ENCODE measurements at regions not wholly inside any gene's neighbourhood (a gene's known extent, or its start where the extent isn't known, plus 50 kb on each side); places are given as distances from the start of the nearest gene placed in this dataset.

DNA sequence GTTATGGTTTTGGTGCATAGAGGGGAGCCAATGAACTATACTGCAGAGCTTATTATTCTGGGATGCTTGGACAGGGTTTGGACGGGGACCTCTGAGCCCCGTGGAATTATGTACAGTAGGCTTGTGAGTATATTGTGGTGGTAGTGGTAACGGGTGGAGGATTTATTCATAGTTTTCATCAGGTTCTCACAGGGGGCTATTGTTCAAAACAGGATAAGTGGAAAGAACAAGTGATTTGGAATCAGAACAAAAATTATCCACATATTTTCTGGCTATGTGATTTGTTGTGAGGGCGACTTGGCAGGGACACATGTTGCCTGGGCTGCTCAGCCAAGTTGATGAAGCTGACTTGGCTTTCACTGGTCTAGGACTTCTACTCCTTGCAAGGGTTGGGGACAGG is 64.6 kb upstream of the ELOVL5 start:
- Histone ChIP-seq H3K4me3 (ENCODE audit: low read length) (no peak overlapping the region), H3K4me1 (ENCODE audit: control insufficient read depth, insufficient read depth, low read length) (no peaks in the 10 kb centered on the region), H3K27ac (ENCODE audit: low read length) (no peak overlapping the region), H3K9me3 (ENCODE audit: control insufficient read depth, low read length) (no peaks in the 10 kb centered on the region), H3K27me3 (ENCODE audit: control insufficient read depth, insufficient read depth) (no peaks in the 10 kb centered on the region)
- WGBS, result 90% methylated on average over 4 of the region's 4 CpGs
- ATAC-seq, result no peak
- intact Hi-C loops (cut with DNase I), result loop anchor here in 3 of 4 donors (5.0 to 10.0 kb wide), 4 partner anchors 61 to 241 kb away; no protein-coding TSS in a partner anchor
- DNase-seq, result no peak

DNA sequence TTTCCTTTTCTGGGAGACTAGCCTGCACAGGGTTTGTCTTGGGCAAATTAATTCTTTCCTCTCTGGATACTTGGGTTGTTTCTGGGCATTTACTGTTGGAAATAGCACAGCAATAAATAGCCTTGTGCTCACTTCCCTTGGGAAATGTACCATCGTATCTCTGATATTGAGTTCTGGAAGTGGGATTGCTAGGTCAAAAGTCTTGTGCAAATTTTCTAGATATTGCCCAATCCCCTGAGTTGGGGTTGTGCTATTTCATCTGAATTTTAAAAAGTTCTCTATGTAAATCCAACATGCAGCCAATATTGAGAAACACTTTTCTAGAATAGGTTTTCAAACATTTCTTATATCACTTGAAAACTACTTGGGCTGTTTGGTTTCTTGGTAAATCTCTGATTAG is 64.0 kb upstream of the ELOVL5 start:
- DNase-seq (no peak), ATAC-seq (peak in 1 of 2 donors; percentile 28)
- Histone ChIP-seq H3K27me3 (ENCODE audit: control insufficient read depth, insufficient read depth) (no peaks in the 10 kb centered on the region), H3K27ac (ENCODE audit: low read length) (no peak overlapping the region), H3K4me1 (ENCODE audit: control insufficient read depth, insufficient read depth, low read length) (no peaks in the 10 kb centered on the region), H3K9me3 (ENCODE audit: control insufficient read depth, low read length) (no peaks in the 10 kb centered on the region), H3K4me3 (ENCODE audit: low read length) (no peak overlapping the region)
- intact Hi-C loops (cut with DNase I), result loop anchor here in 3 of 4 donors (5.0 to 10.0 kb wide), 4 partner anchors 62 to 240 kb away; no protein-coding TSS in a partner anchor
- WGBS, result 26% methylated on average over 1 of the region's 1 CpG

DNA sequence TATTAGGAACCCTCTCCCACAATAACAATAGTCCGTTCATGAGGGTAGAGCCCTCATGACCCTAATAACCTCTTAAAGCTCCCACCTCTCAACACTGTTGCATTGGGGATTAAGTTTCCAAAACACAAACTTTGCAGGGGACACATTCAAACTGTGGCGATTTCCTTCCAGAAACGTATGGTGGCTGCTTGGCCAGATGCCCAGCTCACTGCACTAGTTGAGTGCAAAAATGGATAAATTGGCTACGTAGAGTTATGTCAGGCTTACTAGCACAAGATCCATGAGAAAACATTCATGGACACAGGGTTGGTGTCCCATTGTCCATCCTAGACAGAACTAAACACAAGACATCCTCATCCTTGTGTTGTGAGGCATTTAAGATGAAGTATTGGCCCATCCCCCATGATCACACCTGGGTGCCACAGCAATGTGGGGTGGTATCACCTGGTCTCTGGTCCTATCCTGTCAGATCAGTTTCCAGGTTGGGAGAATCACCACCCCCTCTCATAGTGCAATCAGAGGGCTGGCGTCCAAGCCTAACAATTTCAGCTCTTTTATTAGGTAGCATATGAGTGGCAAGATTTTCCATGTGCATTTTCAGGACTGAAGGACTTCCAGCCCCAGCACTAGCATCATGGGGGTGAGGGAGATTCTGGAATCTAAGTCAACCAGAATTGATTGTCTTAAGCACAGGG is 63.4 kb upstream of the ELOVL5 start:
- Histone ChIP-seq H3K27ac (ENCODE audit: low read length) (no peak overlapping the region), H3K4me1 (ENCODE audit: control insufficient read depth, insufficient read depth, low read length) (no peaks in the 10 kb centered on the region), H3K4me3 (ENCODE audit: low read length) (no peak overlapping the region), H3K9me3 (ENCODE audit: control insufficient read depth, low read length) (no peaks in the 10 kb centered on the region), H3K27me3 (ENCODE audit: control insufficient read depth, insufficient read depth) (no peaks in the 10 kb centered on the region)
- intact Hi-C loops (cut with DNase I), result loop anchor here in 3 of 4 donors (5.0 to 10.0 kb wide), 4 partner anchors 63 to 240 kb away; no protein-coding TSS in a partner anchor
- ATAC-seq (no peak), DNase-seq (peak in 1 of 3 donors; percentile 33)
- WGBS, result 59% methylated on average over 5 of the region's 5 CpGs

DNA sequence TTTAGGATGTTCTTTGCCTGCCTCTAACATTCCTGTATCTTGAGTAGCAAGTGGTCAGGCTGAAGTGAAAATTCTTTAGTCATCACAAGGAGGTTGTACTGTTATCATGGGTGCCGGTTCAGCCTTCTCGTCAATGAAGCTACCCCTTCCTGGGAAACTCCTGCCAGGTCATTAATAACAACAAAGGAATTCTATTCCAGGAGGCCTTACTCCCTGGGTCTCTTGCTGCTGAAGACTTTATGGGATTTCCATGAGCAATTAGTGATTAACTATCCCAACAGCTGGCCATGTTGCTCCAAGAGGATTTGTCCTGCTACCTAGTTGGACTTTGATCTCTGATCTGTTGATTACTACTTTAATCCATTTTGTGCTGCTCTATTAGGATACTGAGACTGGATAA is 62.7 kb upstream of the ELOVL5 start:
- Histone ChIP-seq H3K4me1 (ENCODE audit: control insufficient read depth, insufficient read depth, low read length) (no peaks in the 10 kb centered on the region), H3K27me3 (ENCODE audit: control insufficient read depth, insufficient read depth) (no peaks in the 10 kb centered on the region), H3K9me3 (ENCODE audit: control insufficient read depth, low read length) (no peaks in the 10 kb centered on the region), H3K4me3 (ENCODE audit: low read length) (no peak overlapping the region), H3K27ac (ENCODE audit: low read length) (no peak overlapping the region)
- DNase-seq (no peak), ATAC-seq (no peak)
- WGBS, result 48% methylated on average over 2 of the region's 2 CpGs
- intact Hi-C loops (cut with DNase I), result loop anchor here (2.0 to 10.0 kb wide), 5 partner anchors 63 to 239 kb away; no protein-coding TSS in a partner anchor

DNA sequence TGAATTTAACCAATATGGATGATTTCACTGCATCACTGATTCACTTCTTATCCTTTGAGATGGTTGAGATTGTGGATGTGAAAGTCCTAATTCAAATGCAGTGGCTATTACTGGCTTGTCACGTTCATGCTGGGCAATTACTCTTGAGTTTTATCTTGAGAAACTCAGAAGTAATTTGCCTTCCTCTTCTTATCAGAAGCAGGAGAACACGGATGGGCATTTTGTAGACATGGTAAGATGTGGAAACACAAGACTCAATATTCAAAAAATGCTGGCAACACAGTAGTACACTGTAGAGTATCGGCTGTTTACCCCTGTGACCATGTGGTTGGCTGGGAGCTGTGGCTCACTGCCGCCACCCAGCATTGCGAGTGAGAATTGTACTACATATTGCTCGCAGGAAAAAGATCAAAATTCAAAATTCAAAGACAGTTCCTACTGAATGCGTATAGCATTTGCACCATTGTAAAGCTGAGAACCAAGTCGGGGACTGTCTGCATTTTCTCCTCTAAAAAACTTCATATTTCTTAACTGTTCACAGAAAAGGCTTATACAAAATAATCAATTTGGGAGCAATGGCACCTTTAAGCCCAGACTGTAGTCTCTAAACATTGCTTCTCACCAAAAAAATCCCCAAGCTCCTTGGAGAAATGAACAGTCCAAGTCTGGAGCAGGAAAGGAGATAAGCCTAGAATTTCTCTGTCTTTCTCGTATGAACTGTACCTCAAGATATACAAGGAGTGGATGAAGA is 61.9 kb upstream of the ELOVL5 start:
- H3K9me3 ChIP-seq (ENCODE audit: control insufficient read depth, low read length), result no peaks in the 10 kb centered on the region
- H3K27ac ChIP-seq (ENCODE audit: low read length), result no peak overlapping the region
- ATAC-seq (peak; percentile 91 to 93), DNase-seq (peak; percentile 25 to 81 (median 69))
- H3K27me3 ChIP-seq (ENCODE audit: control insufficient read depth, insufficient read depth), result no peaks in the 10 kb centered on the region
- H3K4me1 ChIP-seq (ENCODE audit: control insufficient read depth, insufficient read depth, low read length), result no peaks in the 10 kb centered on the region
- WGBS, result 44% methylated on average over 9 of the region's 9 CpGs
- intact Hi-C loops (cut with DNase I), result loop anchor here (2.0 to 10.0 kb wide), 5 partner anchors 64 to 238 kb away; no protein-coding TSS in a partner anchor
- H3K4me3 ChIP-seq (ENCODE audit: low read length), result no peak overlapping the region

DNA sequence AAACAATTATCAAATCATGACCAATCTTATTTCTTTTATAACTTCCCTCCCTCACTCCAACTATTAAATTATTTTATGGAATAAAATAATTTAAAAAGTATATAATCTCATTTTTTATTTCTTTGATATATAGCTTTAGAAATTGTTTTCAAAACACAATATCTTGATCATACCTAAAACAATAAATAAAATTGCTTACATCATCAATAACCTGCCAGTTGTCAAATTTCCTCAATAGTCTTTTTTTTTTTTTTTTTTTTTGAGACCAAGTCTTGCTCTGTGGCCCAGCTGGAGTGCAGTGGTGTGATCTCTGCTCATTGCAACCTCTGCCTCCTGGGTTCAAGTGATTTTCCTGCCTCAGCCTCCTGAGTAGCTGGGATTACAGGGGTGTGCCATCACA is 60.1 kb upstream of the ELOVL5 start:
- ATAC-seq, result no peak
- DNase-seq, result no peak
- no peaks in the 10 kb centered on the region for H3K9me3 ChIP-seq (ENCODE audit: control insufficient read depth, low read length)
- no peaks in the 10 kb centered on the region for H3K27me3 ChIP-seq (ENCODE audit: control insufficient read depth, insufficient read depth)
- H3K27ac ChIP-seq (ENCODE audit: low read length), result no peak overlapping the region
- intact Hi-C loops (cut with DNase I), result no loop called here
- no peak overlapping the region for H3K4me3 ChIP-seq (ENCODE audit: low read length)
- no peaks in the 10 kb centered on the region for H3K4me1 ChIP-seq (ENCODE audit: control insufficient read depth, insufficient read depth, low read length)

DNA sequence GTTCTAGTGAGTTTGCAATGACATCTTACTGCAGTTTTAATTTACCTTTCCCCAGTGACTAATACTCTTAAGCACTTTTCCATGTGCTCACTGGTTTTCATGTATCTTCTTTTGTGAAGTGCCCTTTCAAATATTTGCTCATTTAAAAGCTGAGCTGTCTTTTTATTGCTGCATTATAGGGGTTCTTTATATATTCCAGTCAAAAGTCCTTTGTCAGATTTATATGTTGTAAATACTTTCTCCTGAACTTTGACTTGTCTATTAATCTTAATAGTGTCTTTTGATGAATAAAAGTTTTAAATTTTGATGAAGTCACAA is 50.2 kb upstream of the ELOVL5 start:
- no peak for ATAC-seq

DNA sequence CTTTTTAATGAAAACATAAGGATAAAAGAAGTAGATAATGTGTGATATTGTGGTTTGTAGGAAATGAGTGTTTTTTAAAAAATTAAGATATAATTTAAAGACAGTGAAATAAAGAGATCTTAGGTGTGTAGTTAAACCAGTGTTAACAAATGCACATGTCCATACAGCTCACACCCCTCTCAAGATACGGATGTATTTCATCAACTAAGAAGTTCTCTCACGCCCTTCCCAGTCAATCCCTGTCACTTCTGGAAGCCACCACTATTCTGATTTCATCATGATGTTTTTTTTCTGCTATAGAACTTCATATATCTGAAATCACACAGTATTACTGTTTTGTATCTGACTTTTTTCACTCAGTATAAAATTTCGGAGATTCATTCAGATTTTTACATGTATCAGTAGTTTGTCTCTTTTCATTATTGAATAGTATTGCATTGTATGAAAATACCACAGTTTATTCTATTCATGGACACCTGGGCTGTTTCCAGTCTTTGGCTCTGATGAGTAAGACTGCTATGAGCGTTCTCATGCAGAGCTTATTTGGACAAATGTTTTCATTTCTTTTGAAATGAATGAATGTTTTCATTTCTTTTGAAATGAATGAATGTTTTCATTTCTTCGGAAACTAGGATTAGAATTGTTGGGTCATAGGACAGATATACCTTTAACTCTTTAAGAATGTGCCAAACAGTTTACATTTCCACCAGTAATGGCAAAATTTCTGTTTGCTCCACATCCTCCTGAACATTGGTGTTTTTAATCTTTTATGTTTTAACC is 49.7 kb upstream of the ELOVL5 start:
- Histone ChIP-seq H3K27ac (ENCODE audit: low read length) (no peak overlapping the region), H3K4me3 (ENCODE audit: low read length) (no peak overlapping the region), H3K4me1 (ENCODE audit: control insufficient read depth, insufficient read depth, low read length) (no peaks in the 10 kb centered on the region), H3K9me3 (ENCODE audit: control insufficient read depth, low read length) (no peaks in the 10 kb centered on the region), H3K27me3 (ENCODE audit: control insufficient read depth, insufficient read depth) (no peaks in the 10 kb centered on the region)
- WGBS, result 80% methylated on average over 5 of the region's 5 CpGs
- intact Hi-C loops (cut with DNase I), result no loop called here
- ATAC-seq (no peak), DNase-seq (no peak)

More for the DNA sequence above, 50.2 kb upstream of the ELOVL5 start:
- intact Hi-C loops (cut with DNase I), result no loop called here
- Histone ChIP-seq H3K9me3 (ENCODE audit: control insufficient read depth, low read length) (no peaks in the 10 kb centered on the region), H3K4me1 (ENCODE audit: control insufficient read depth, insufficient read depth, low read length) (no peaks in the 10 kb centered on the region), H3K27ac (ENCODE audit: low read length) (no peak overlapping the region), H3K27me3 (ENCODE audit: control insufficient read depth, insufficient read depth) (no peaks in the 10 kb centered on the region), H3K4me3 (ENCODE audit: low read length) (no peak overlapping the region)
- no peak for DNase-seq

All from right cardiac atrium (tissue), 5 donors.